Epithelial cell of proximal tubule (primary cell): ENCODE measurements at regions not wholly inside any gene's neighbourhood (a gene's known extent, or its start where the extent isn't known, plus 50 kb on each side); places are given as distances from the start of the nearest gene placed in this dataset.
A peak's percentile ranks its signal among the peaks of the same experiment; 100 is the strongest.

Source experiments
- DNase-seq: peaks from one replicate; pipeline ENCODE4 v3.0.0-alpha.2; 2011; ENCODE audit warnings: low read depth
- H3K4me3 ChIP-seq: 2 replicates; pipeline ENCODE4 v1.5.1; 2011; ENCODE audit warnings: low read depth, mild to moderate bottlenecking, low read length
- CTCF ChIP-seq: conservative IDR thresholded peaks from 2 replicates; pipeline ENCODE4 v1.5.1; 2012; ENCODE audit warnings: low read depth, mild to moderate bottlenecking, low read length

GRCh38 chr19:28164214-28164613, 1048.7 kb downstream of the UQCRFS1 start:
- no peak for DNase-seq
- no peak overlapping the region for H3K4me3 ChIP-seq

GRCh38 chr19:28159065-28159464, 1053.9 kb downstream of the UQCRFS1 start:
- no peak overlapping the region for H3K4me3 ChIP-seq
- TF ChIP-seq CTCF = no peak
- DNase-seq = no peak

More at GRCh38 chr19:28164214-28164613, 1048.7 kb downstream of the UQCRFS1 start:
- no peak for TF ChIP-seq CTCF

GRCh38 chr19:28155265-28155664, 1057.7 kb downstream of the UQCRFS1 start:
- H3K4me3 ChIP-seq = no peak overlapping the region
- DNase-seq = no peak
- no peak for TF ChIP-seq CTCF

GRCh38 chr19:28154077-28154476, 1058.9 kb downstream of the UQCRFS1 start:
- no peak overlapping the region for H3K4me3 ChIP-seq
- no peak for TF ChIP-seq CTCF
- no peak for DNase-seq

GRCh38 chr19:28153123-28153522, 1059.8 kb downstream of the UQCRFS1 start:
- no peak for DNase-seq
- no peak overlapping the region for H3K4me3 ChIP-seq
- TF ChIP-seq CTCF = no peak

- H3K4me3 ChIP-seq = no peak overlapping the region
- no peak for DNase-seq
Observed at GRCh38 chr19:28152195-28152594, 1060.8 kb downstream of the UQCRFS1 start.

More at GRCh38 chr19:28152195-28152594, 1060.8 kb downstream of the UQCRFS1 start:
- peak; percentile 5 for TF ChIP-seq CTCF
